A673 (cell line): ENCODE measurements at regions not wholly inside any gene's neighbourhood (a gene's known extent, or its start where the extent isn't known, plus 50 kb on each side); places are given as distances from the start of the nearest gene placed in this dataset.

Source experiments
- BruUV-seq: library from RNA; stranded (reverse); fragments of 400-500 nt; replicated peaks from 2 replicates; lab custom pipeline; 2021; lab: Mats Ljungman, UMichigan
- CTCF ChIA-PET: fragments of 300-600 bp; sonication (Branson Sonifier 250); formaldehyde crosslinking; loops from one replicate; lab custom pipeline; 2022; ENCODE audit warnings: antibody characterized with exemption; lab: Charles Lee
- POLR2A ChIA-PET: fragments of 300-600 bp; sonication (Branson Sonifier 250); formaldehyde crosslinking; loops from one replicate; lab custom pipeline; 2022; ENCODE audit warnings: antibody characterized with exemption; ENCODE audit not compliant: low non-redundant PET; lab: Charles Lee
- DNase-seq: peaks from one replicate; pipeline ENCODE4 v3.0.0-alpha.2; 2015; ENCODE audit warnings: low spot score
- H3K27ac ChIP-seq: fragments of 200-600 bp; sonication (generic); 2 replicates; pipeline ENCODE4 v1.5.1; 2016; ENCODE audit warnings: mixed run types, low read depth, mild to moderate bottlenecking, mixed read lengths, antibody characterized with exemption, low read length; ENCODE audit not compliant: poor library complexity, severe bottlenecking
- H3K27me3 ChIP-seq: fragments of 200-600 bp; sonication (generic); replicated peaks from 2 replicates; pipeline ENCODE4 v1.6.1; 2017; ENCODE audit warnings: mixed run types, low read depth, mild to moderate bottlenecking, mixed read lengths, antibody characterized with exemption, low read length; ENCODE audit not compliant: insufficient read depth, poor library complexity
- H3K36me3 ChIP-seq: fragments of 200-600 bp; sonication (generic); 2 replicates; pipeline ENCODE4 v1.6.1; 2016; ENCODE audit warnings: mixed run types, mild to moderate bottlenecking, mixed read lengths, antibody characterized with exemption, low read length; ENCODE audit not compliant: insufficient read depth, poor library complexity, severe bottlenecking
- H3K4me1 ChIP-seq: fragments of 200-600 bp; sonication (generic); 2 replicates; pipeline ENCODE4 v1.6.1; 2017; ENCODE audit warnings: mixed run types, mild to moderate bottlenecking, mixed read lengths, antibody characterized with exemption, low read length; ENCODE audit not compliant: insufficient read depth, poor library complexity, severe bottlenecking
- H3K4me3 ChIP-seq: fragments of 200-600 bp; sonication (generic); 2 replicates; pipeline ENCODE4 v1.5.1; 2016; ENCODE audit warnings: low read depth, mixed run types, mild to moderate bottlenecking, mixed read lengths, low read length; ENCODE audit not compliant: poor library complexity, severe bottlenecking
- H3K9me3 ChIP-seq: fragments of 200-600 bp; sonication (generic); 2 replicates; pipeline ENCODE4 v1.6.1; 2016; ENCODE audit warnings: mixed run types, low read depth, mild to moderate bottlenecking, mixed read lengths, antibody characterized with exemption, low read length; ENCODE audit not compliant: poor library complexity, severe bottlenecking
- CTCF ChIP-seq: fragments of 300-800, 200-600 bp; sonication (generic); conservative IDR thresholded peaks from 2 replicates; pipeline ENCODE4 v1.5.1; 2017; ENCODE audit warnings: low read depth, mild to moderate bottlenecking, antibody characterized with exemption, low read length, moderate library complexity, mixed read lengths
- EZH2 ChIP-seq: fragments of 200-600 bp; sonication (generic); IDR thresholded peaks from 2 replicates; pipeline ENCODE4 v1.6.1; 2017; ENCODE audit warnings: borderline replicate concordance, low read depth, mild to moderate bottlenecking, mixed read lengths, antibody characterized with exemption, low read length; ENCODE audit not compliant: poor library complexity, severe bottlenecking
- intact Hi-C: fragments of 100-400 bp; cut with micrococcal nuclease; formaldehyde crosslinking; loops from one replicate; pipeline ENCODE4 v1.10.0; 2022; ENCODE audit not compliant: unreplicated experiment

GRCh38 chr16:72400257-72401083 is 228.5 kb upstream of the PMFBP1 start:
- ChIA-PET CTCF (interaction anchor here (0.6 to 0.7 kb wide), 4 partner anchors 67 to 796 kb away, joined by 3 to 4 read pairs (median 3); no protein-coding TSS in a partner anchor), POLR2A (no interaction called here)
- Histone ChIP-seq H3K27me3 (no peaks in the 10 kb centered on the region), H3K27ac (no peak overlapping the region), H3K9me3 (no peaks in the 10 kb centered on the region), H3K4me3 (no peak overlapping the region), H3K36me3 (no peaks in the 10 kb centered on the region), H3K4me1 (no peaks in the 10 kb centered on the region)
- intact Hi-C loops, result loop anchor here (5.0 to 10.0 kb wide), 2 partner anchors 67 to 794 kb away; no protein-coding TSS in a partner anchor
- BruUV-seq, result no TSS peak
- TF ChIP-seq EZH2, result no peak
- TF ChIP-seq CTCF, result peak; percentile 82
- peak; percentile 81 for DNase-seq

GRCh38 chr16:72399811-72400210 is 227.9 kb upstream of the PMFBP1 start:
- TF ChIP-seq CTCF, result no peak
- no peak for TF ChIP-seq EZH2
- intact Hi-C loops, result loop anchor here (5.0 to 10.0 kb wide), 2 partner anchors 67 to 795 kb away; no protein-coding TSS in a partner anchor
- Histone ChIP-seq H3K27ac (no peak overlapping the region), H3K4me1 (no peaks in the 10 kb centered on the region), H3K36me3 (no peaks in the 10 kb centered on the region), H3K27me3 (no peaks in the 10 kb centered on the region), H3K9me3 (no peaks in the 10 kb centered on the region), H3K4me3 (no peak overlapping the region)
- DNase-seq, result no peak
- BruUV-seq, result no TSS peak
- ChIA-PET POLR2A (no interaction called here), CTCF (interaction anchor here (0.6 to 0.7 kb wide), 3 partner anchors 67 to 691 kb away, joined by 3 to 4 read pairs (median 3); no protein-coding TSS in a partner anchor)

- no peaks in the 10 kb centered on the region for H3K4me1 ChIP-seq
- ChIA-PET POLR2A (no interaction called here), CTCF (interaction anchor here (0.6 kb wide), 1 partner anchor 28 kb away, joined by 4 read pairs; no protein-coding TSS in a partner anchor)
- H3K36me3 ChIP-seq, result no peaks in the 10 kb centered on the region
- no peaks in the 10 kb centered on the region for H3K27me3 ChIP-seq
- DNase-seq, result no peak
- no peak overlapping the region for H3K27ac ChIP-seq
- BruUV-seq, result no TSS peak
- no peak overlapping the region for H3K4me3 ChIP-seq
- intact Hi-C loops, result no loop called here
- TF ChIP-seq EZH2, result no peak
- TF ChIP-seq CTCF, result no peak
- H3K9me3 ChIP-seq, result no peaks in the 10 kb centered on the region
Measured at GRCh38 chr16:72397876-72398275, 225.9 kb upstream of the PMFBP1 start.
